Naive thymus-derived CD4-positive, alpha-beta T cell (primary cell): ENCODE measurements at regions not wholly inside any gene's neighbourhood (a gene's known extent, or its start where the extent isn't known, plus 50 kb on each side); places are given as distances from the start of the nearest gene placed in this dataset.
A peak's percentile ranks its signal among the peaks of the same experiment; 100 is the strongest.

Experiments
- ATAC-seq: fragments of 150-1000 bp; cut with Tn5 transposase; 2 replicates; pipeline ENCODE4 v1.10.0; 2021; ENCODE audit warnings: mild to moderate bottlenecking, moderate library complexity
- CTCF ChIA-PET: fragments of 350-600 bp; sonication (Branson Sonifier 250); formaldehyde crosslinking; loops from one replicate; lab custom pipeline; 2021; ENCODE audit warnings: antibody characterized with exemption; lab: Charles Lee
- POLR2A ChIA-PET: fragments of 350-600 bp; sonication (Branson Sonifier 250); formaldehyde crosslinking; loops from one replicate; lab custom pipeline; 2021; ENCODE audit warnings: antibody characterized with exemption, inconsistent platforms; lab: Charles Lee
- DNase-seq, 9 donors: peaks; one replicate each; pipeline versions ENCODE4 v3.0.0 to v3.0.0-alpha.2; 2020 to 2022; ENCODE audit warnings: mixed read lengths in 1 of 9
- H3K27ac ChIP-seq: one replicate; pipeline ENCODE4 v1.7.0; 2013; ENCODE audit warnings: mild to moderate bottlenecking, low read depth, low read length, moderate library complexity
- H3K27me3 ChIP-seq, 2 donors: one replicate each; pipeline ENCODE4 v1.7.0; 2013; ENCODE audit warnings: low read length in 2 of 2, mild to moderate bottlenecking in 2 of 2, moderate library complexity in 2 of 2; ENCODE audit not compliant: control insufficient read depth in 2 of 2, insufficient read depth in 2 of 2
- H3K36me3 ChIP-seq, 3 experiments: 1 replicate in 2 of 3; 2 replicates in 1 of 3; pipeline ENCODE4 v1.7.0; 2013; ENCODE audit warnings: low read length in 3 of 3, mild to moderate bottlenecking in 3 of 3, moderate library complexity in 1 of 3; ENCODE audit not compliant: insufficient read depth in 3 of 3, control insufficient read depth in 2 of 3
- H3K4me1 ChIP-seq, 2 donors: one replicate each; pipeline ENCODE4 v1.7.0; 2013; ENCODE audit warnings: low read length in 2 of 2, mild to moderate bottlenecking in 2 of 2, moderate library complexity in 1 of 2; ENCODE audit not compliant: control insufficient read depth in 2 of 2, insufficient read depth in 2 of 2
- H3K4me3 ChIP-seq: 2 replicates; pipeline ENCODE4 v1.7.0; 2013; ENCODE audit warnings: mild to moderate bottlenecking, low read length
- H3K9me3 ChIP-seq, 3 experiments: 1 replicate in 2 of 3; 2 replicates in 1 of 3; pipeline ENCODE4 v1.7.0; 2013; ENCODE audit warnings: low read length in 3 of 3; ENCODE audit not compliant: control insufficient read depth in 2 of 3
- H3K27ac Mint-ChIP-seq, 9 donors: one replicate each; pipeline ENCODE4 v1.8.0; 2020 to 2022; ENCODE audit warnings: mixed read lengths in 9 of 9, mild to moderate bottlenecking in 8 of 9, moderate library complexity in 5 of 9, inconsistent platforms in 2 of 9
- H3K27me3 Mint-ChIP-seq, 5 donors: one replicate each; pipeline ENCODE4 v1.8.0; 2021 to 2022; ENCODE audit warnings: mixed read lengths in 5 of 5, mild to moderate bottlenecking in 1 of 5
- H3K36me3 Mint-ChIP-seq, 5 donors: one replicate each; pipeline ENCODE4 v1.8.0; 2020 to 2022; ENCODE audit warnings: mixed read lengths in 5 of 5, mild to moderate bottlenecking in 3 of 5, inconsistent platforms in 1 of 5
- H3K4me1 Mint-ChIP-seq, 7 donors: one replicate each; pipeline ENCODE4 v1.8.0; 2020 to 2022; ENCODE audit warnings: mixed read lengths in 7 of 7, mild to moderate bottlenecking in 3 of 7, inconsistent platforms in 1 of 7
- H3K4me3 Mint-ChIP-seq, 10 donors: one replicate each; pipeline ENCODE4 v1.8.0; 2020 to 2022; ENCODE audit warnings: mild to moderate bottlenecking in 10 of 10, mixed read lengths in 10 of 10, moderate library complexity in 6 of 10, inconsistent platforms in 2 of 10
- H3K9me3 Mint-ChIP-seq, 11 donors: one replicate each; pipeline ENCODE4 v1.8.0; 2020 to 2022; ENCODE audit warnings: mixed read lengths in 11 of 11, mild to moderate bottlenecking in 4 of 11, inconsistent platforms in 1 of 11, moderate library complexity in 1 of 11
- intact Hi-C, 2 donors: fragments of 100-400 bp; cut with micrococcal nuclease; formaldehyde crosslinking; loops; one replicate each; pipeline ENCODE4 v1.15.1; 2023

DNA sequence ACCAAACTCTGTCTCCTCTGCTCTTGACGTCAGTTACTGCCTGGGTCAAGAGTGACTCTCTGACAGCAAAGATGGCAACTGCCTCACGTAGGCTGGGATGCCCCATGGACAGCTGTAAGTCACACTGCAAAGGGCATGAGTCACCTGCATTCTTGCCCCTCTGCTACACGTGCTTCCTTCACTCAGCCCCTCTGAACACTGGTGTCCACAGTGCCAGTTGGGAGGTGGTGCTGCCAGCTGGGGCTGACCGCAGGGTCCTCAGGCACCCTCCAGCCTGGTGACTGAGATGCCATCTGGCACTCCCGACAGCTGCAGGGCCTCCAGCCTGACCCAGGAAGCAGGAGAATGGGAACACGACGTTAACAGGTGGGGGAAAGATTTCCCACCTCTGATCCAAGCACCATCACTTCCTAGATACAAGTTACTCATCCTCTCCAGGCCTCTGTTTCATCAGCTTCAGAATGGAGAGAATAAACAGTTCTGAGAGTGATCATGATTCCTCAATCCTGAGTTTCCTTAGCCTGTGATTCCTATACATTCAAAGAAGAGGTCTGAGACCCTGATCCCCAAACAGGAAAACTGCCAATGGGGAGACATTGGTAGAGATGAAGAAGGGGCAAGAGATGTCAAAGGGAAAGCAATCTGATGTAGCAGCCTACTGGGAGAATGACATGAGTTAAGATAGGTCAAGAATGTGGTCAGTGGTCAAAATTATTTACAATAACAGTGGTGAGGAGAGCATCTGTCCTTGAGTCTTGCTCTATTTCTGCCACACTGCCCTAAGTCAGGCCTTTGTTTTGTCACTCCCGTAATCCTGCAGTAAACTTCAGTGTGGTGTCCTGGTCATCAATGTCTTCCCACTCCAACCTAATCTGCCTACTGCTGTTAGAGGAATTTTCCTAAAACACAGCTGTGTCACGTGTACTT is 86.1 kb upstream of the BCL6 start:
- ATAC-seq (no peak), DNase-seq (no peak)
- H3K27me3 ChIP-seq = no peaks in the 10 kb centered on the region
- Mint-ChIP-seq H3K4me3 (no peak overlapping the region), H3K36me3 (peaks cover 0 to 31% (median 8%) of the 10 kb centered on the region in 5 donors), H3K9me3 (peaks cover 3 to 18% (median 6%) of the 10 kb centered on the region in 11 donors), H3K27me3 (no peaks in the 10 kb centered on the region), H3K4me1 (peaks cover 0 to 41% (median 4%) of the 10 kb centered on the region in 7 donors), H3K27ac (no peak overlapping the region)
- no peak overlapping the region for H3K27ac ChIP-seq
- no peaks in the 10 kb centered on the region for H3K9me3 ChIP-seq
- H3K4me3 ChIP-seq = no peak overlapping the region
- no peaks in the 10 kb centered on the region for H3K36me3 ChIP-seq
- ChIA-PET CTCF (interaction anchor here (0.6 kb wide), 1 partner anchor 321 kb away, joined by 3 read pairs; no protein-coding TSS in a partner anchor), POLR2A (no interaction called here)
- intact Hi-C loops = loop anchor here in 1 of 2 donors (2.0 kb wide), 1 partner anchor 29 kb away; no protein-coding TSS in a partner anchor
- peaks cover 0 to 7% of the 10 kb centered on the region in 2 donors for H3K4me1 ChIP-seq

GRCh38 chr3:187832202-187832601 is 86.9 kb upstream of the BCL6 start:
- Mint-ChIP-seq H3K27me3 (no peaks in the 10 kb centered on the region), H3K27ac (peak overlapping the region in 1 of 9 donors; percentile 34), H3K36me3 (peaks cover 0 to 28% (median 8%) of the 10 kb centered on the region in 5 donors), H3K4me3 (no peak overlapping the region), H3K4me1 (peaks cover 0 to 41% (median 4%) of the 10 kb centered on the region in 7 donors), H3K9me3 (peaks cover 3 to 15% (median 6%) of the 10 kb centered on the region in 11 donors)
- ATAC-seq = no peak
- H3K36me3 ChIP-seq = no peaks in the 10 kb centered on the region
- H3K27ac ChIP-seq = no peak overlapping the region
- no peak overlapping the region for H3K4me3 ChIP-seq
- intact Hi-C loops = loop anchor here in 1 of 2 donors (2.0 kb wide), 1 partner anchor 29 kb away; no protein-coding TSS in a partner anchor
- no peak for DNase-seq
- H3K9me3 ChIP-seq = no peaks in the 10 kb centered on the region
- POLR2A ChIA-PET = no interaction called here
- CTCF ChIA-PET = no interaction called here
- H3K27me3 ChIP-seq = no peaks in the 10 kb centered on the region
- H3K4me1 ChIP-seq = peaks cover 0 to 7% of the 10 kb centered on the region in 2 donors

- ATAC-seq = no peak
- DNase-seq = no peak
- Mint-ChIP-seq H3K4me3 (no peak overlapping the region), H3K27me3 (no peaks in the 10 kb centered on the region), H3K27ac (no peak overlapping the region), H3K4me1 (peaks cover 0 to 37% (median 4%) of the 10 kb centered on the region in 7 donors), H3K36me3 (peaks cover 0 to 31% (median 8%) of the 10 kb centered on the region in 5 donors), H3K9me3 (peaks cover 3 to 18% (median 6%) of the 10 kb centered on the region in 11 donors)
- ChIA-PET CTCF (no interaction called here), POLR2A (no interaction called here)
- intact Hi-C loops = loop anchor here in 1 of 2 donors (2.0 kb wide), 1 partner anchor 31 kb away; no protein-coding TSS in a partner anchor
- Histone ChIP-seq H3K27ac (no peak overlapping the region), H3K9me3 (no peaks in the 10 kb centered on the region), H3K36me3 (no peaks in the 10 kb centered on the region), H3K27me3 (no peaks in the 10 kb centered on the region), H3K4me1 (peaks cover 0 to 7% of the 10 kb centered on the region in 2 donors), H3K4me3 (no peak overlapping the region)
These were observed 88.1 kb upstream of the BCL6 start for GRCh38 chr3:187833375-187833774.

DNA sequence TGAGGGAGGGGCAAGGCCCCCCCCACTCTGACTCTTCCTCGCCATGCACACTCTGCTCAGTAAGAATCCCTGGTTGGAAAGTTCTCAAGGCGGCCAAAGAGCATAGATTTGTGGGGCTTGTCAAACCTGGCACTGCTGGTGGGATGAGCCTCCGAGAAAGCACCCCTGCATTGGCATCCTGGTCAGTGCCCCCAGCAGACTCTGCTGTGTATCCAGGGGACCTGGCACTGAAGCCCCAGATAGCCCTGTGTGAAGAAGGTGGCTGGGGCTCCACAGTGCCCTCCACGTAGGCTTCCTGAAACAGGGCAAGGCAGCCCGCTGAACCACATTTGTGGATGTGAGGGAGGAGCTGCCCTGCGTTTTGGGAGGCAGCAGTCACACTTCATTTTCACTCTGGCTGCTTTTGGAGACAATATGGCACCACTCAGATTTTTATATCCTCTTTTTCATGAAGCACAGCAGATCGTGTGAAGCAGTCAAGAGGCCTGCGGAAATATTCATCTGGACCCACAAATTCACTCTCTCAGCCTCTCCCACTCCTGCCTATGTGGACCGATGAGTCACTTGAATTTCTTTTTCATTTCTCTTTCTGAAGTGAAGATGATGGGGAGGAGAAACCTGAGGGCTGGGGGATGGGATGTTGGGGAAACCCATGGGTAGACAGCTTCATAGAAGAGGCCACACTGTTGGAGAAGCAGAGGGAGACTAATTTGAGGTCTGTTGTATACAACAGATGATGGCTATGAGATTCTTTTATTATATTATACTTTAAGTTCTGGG is 88.7 kb upstream of the BCL6 start:
- Histone ChIP-seq H3K27me3 (no peaks in the 10 kb centered on the region), H3K4me1 (peaks cover 0 to 7% of the 10 kb centered on the region in 2 donors), H3K27ac (no peak overlapping the region), H3K36me3 (no peaks in the 10 kb centered on the region), H3K4me3 (no peak overlapping the region), H3K9me3 (no peaks in the 10 kb centered on the region)
- peaks cover 3 to 18% (median 6%) of the 10 kb centered on the region in 11 donors for H3K9me3 Mint-ChIP-seq
- DNase-seq (peak in 1 of 9 donors; percentile 33), ATAC-seq (no peak)
- H3K27me3 Mint-ChIP-seq = no peaks in the 10 kb centered on the region
- CTCF ChIA-PET = no interaction called here
- intact Hi-C loops = loop anchor here in 1 of 2 donors (2.0 kb wide), 1 partner anchor 31 kb away; no protein-coding TSS in a partner anchor
- H3K36me3 Mint-ChIP-seq = peaks cover 0 to 31% (median 8%) of the 10 kb centered on the region in 5 donors
- POLR2A ChIA-PET = no interaction called here
- no peak overlapping the region for H3K27ac Mint-ChIP-seq
- H3K4me3 Mint-ChIP-seq = no peak overlapping the region
- H3K4me1 Mint-ChIP-seq = peaks cover 0 to 31% (median 4%) of the 10 kb centered on the region in 7 donors

- Histone ChIP-seq H3K9me3 (no peaks in the 10 kb centered on the region), H3K27ac (no peak overlapping the region), H3K27me3 (no peaks in the 10 kb centered on the region), H3K4me1 (no peaks in the 10 kb centered on the region), H3K36me3 (no peaks in the 10 kb centered on the region), H3K4me3 (no peak overlapping the region)
- Mint-ChIP-seq H3K27ac (no peak overlapping the region), H3K4me3 (no peak overlapping the region), H3K36me3 (peaks cover 0 to 26% (median 8%) of the 10 kb centered on the region in 5 donors), H3K27me3 (peaks cover 0 to 3% (median 0%) of the 10 kb centered on the region in 5 donors), H3K9me3 (peaks cover 3 to 16% (median 6%) of the 10 kb centered on the region in 11 donors), H3K4me1 (peaks cover 0 to 16% (median 0%) of the 10 kb centered on the region in 7 donors)
- intact Hi-C loops = loop anchor here in 1 of 2 donors (5.0 kb wide), 1 partner anchor 35 kb away; no protein-coding TSS in a partner anchor
- ATAC-seq (no peak), DNase-seq (no peak)
- ChIA-PET CTCF (interaction anchor here (1.1 to 1.3 kb wide), 2 partner anchors 96 to 1295 kb away, joined by 3 read pairs; no protein-coding TSS in a partner anchor), POLR2A (no interaction called here)
These were observed 91.8 kb upstream of the BCL6 start for GRCh38 chr3:187836823-187837770.
